ENCODE measurements at regions not wholly inside any gene's neighbourhood (a gene's known extent, or its start where the extent isn't known, plus 50 kb on each side); places are given as distances from the start of the nearest gene placed in this dataset.
"Not testable (repeated sequence)": the region's sequence is repeated elsewhere in the genome, so short reads cannot be mapped to it uniquely, and the experiment has no call there.

DNA sequence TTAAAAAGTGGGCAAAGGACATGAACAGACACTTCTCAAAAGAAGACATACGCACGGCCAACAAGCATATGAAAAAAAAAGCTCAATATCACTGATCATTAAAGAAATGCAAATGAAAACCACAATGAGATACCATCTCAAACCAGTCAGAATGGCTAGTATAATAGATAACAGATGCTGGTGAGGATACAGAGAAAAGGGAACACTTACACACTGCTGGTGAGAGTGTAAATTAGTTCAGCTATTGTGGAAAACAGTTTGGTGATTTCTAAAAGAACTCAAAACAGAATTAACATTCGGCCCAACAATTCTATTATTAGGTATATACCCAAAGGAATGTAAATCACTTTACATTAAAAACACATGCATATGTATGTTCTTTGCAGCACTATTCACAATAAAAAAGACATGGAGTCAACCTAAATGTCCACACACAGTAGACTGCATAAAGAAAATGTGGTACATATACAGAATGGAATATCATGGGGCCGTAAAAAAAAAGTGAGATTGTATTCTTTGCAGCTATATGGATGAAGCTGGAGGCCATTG is 1569.0 kb downstream of the OLFM4 start:
- DNase-seq (ENCODE audit: low read depth), result no peak

DNA sequence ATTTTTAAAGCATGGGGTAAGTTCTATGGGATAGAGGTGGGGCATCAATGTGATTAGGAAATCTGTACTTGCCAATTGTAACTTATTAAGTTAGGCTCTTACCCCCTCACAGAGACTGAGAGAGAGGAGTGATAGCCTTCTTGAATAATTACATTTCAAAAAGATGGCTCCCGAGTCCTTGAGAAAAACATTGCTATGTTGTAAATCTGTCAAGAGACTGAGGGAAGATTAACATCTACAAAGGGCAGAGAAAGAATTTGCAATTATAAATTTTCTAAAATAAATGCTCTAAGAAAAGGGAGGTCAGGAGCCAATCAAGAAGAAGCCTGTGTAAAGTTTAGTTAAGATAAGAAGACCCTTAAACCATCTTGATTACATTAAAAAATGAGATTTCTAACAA is 1570.8 kb downstream of the OLFM4 start:
- DNase-seq (ENCODE audit: low read depth), result no peak

DNA sequence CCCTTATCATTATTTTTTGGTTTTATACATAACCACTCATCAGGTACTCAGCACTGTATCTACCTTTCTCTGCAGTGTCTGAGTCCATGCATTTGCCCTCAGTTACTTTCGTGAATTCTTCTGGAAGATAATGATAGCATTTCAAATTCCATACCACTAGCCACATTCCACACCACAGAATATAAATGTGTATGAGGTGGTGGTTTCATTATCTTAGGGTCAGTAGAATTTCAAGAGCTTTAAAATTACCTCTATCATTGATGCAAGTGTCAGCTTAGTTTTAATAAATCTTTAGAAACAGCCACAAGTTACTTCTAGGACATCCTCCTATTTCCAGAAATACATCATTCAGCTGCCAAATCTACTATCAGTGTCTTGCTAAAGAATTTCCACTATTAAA is 1578.3 kb downstream of the OLFM4 start:
- DNase-seq (ENCODE audit: low read depth), result no peak

DNA sequence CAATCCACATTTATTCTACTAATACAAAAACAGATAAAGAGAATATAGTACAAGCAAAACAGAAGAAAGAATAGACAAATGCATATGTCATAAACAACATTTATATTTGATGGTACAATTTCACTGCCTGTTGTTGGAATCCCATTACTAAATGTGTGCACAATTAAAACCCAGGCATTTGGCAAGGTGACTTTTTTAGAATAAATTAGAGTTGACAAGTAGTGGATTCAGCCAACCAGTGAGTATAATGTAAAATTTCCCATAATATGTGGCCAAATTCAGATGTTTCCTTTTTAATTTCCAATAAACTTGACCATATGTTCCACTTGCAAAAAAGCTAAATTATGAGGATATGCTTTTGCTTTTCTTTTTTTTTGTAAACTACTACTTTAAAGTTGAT is 1578.8 kb downstream of the OLFM4 start:
- DNase-seq (ENCODE audit: low read depth), result no peak

DNA sequence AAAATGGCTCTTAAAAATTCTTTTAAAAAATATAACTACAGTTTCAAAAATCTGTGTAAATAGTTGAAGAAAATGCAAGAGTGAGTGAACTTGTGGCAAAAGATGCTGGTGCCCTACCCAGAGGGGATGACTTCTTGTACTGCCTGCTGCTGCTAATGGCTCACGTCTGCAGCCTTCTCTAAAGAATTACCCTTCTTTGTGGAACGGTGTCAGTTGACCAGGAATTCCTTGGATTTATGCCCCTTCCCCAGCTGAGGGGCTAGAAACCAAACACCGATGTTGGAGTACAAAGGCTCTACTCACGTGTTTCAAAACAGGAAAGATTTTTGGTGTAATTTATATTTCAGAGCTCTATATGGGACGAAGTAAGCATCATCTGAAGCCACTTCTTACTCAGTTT is 1582.8 kb downstream of the OLFM4 start:
- DNase-seq (ENCODE audit: low read depth), result no peak

DNA sequence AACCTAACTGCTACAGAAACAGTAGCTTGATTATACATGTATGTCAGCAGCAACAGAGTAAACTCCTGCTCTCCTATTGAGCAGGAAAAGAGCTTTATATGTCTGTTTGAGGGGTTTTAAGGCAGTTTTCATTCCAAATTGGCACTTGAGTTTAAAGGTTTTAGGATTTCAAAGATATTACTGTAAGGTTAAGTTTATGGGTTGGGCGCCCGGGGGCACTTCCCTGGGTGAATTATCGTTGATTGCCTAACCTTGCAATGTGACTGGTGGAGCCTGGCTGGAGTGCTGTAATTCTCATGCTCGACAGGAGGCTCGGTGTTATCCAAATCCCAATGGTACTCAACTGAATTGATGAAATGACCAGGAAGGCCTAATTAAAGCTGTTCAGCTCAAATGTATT is 1586.1 kb downstream of the OLFM4 start:
- DNase-seq (ENCODE audit: low read depth), result no peak

DNA sequence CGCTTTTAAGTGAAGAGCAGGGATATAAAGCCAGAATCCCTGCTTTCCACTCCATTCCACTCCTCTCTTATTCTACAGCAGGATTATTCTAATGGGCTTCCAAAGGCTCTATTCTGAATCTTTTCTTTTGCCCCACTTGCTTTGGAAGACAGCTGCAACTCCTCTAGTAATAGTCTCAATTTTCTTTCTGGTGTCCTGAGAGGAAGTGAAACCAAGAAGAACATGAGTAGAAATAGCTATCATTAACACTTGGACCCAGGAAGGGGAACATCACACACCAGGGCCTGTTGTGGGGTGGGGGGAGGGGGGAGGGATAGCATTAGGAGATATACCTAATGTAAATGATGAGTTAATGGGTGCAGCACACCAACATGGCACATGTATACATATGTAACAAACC is 1597.9 kb downstream of the OLFM4 start:
- not testable (repeated sequence) for DNase-seq (ENCODE audit: low read depth)

DNA sequence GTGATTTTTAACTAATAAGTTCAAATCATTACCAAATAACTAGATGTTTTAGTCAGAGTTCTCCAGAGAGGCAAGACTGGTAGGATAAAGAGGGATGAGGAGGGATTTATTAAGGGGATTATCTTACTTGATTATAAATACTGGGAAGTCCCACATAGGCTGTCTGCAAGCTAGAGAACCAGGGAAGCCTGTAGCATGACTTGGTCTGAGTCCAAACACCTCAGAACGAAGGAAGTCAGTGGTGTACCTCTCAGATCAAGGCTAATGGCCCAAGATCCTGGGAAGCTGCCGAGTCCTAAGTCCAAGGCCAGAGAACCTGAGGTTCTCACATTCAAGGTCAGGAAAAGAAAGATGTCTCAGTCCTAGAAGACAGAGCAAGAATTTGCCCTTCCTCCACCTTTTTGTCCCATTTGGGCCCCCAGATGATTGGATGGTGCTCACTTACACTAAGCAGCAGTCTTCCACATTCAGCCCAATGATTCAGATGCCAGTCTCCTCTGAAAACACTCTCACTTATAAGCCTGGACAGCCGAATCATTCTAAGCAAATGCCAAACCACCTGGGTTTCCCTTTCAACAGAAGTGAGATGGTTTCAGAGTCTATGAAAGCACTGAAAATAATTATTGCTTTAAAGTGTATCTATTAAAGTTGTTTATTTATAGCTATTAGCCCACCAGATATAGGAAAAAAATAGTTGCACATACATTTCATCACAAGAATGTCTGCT is 1599.2 kb downstream of the OLFM4 start:
- DNase-seq (ENCODE audit: low read depth), result no peak

DNA sequence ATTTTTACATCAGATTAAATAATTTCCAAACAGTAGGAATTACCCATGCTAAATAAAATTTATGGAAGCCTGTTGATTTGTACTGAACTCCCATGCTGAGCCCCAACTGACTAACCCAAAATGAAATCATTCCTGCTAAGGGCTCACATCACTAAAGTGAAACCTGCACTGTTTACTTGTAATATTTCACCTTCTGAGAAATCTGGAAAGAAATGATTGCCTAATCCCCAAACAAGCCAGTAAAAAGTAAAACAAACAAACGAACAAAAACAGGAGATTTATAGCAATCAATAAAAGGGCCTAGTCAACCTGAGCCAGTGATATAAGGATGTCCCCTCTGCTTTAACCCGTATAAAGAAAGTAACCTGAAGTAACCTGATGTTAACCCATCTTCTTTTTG is 1599.8 kb downstream of the OLFM4 start:
- DNase-seq (ENCODE audit: low read depth), result no peak

DNA sequence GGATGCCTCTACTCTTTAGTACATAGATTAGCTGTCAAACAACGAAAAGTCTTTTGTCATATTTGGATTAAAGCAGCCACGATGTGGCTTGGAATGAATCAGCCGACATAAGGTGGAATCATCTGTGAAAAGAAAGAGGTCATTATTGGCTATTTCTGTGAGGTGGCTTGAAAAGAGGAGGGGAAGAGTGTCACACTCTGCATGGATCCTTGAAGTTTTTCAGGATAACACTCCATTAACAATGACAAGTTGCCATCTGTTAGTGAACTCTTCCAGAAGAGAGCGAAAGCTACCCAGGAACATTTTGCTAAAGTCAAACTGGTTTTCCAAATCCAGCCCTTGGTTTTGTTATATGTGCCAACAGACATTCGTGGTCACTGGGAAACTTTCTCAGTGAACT is 1604.8 kb downstream of the OLFM4 start:
- no peak for DNase-seq (ENCODE audit: low read depth)

DNA sequence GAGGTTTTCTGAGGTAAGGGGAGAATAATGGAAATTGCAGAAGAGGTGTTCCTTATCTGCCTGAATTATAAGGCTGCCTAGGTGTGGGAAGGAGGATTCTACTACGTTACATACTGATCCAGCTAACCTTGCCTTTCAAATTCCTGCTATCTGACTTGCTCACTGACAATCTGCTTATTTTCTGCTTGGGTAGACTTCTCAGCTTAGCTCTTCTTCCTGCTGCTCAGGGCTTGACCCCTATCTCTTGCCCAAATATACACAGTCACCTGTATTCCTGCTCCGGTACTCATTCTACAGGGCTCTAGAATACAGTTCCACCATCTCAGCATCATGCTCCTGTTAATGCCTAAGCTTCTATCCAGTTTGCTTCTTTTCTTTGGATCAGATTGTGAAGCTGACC is 1607.6 kb downstream of the OLFM4 start:
- DNase-seq (ENCODE audit: low read depth), result no peak

DNA sequence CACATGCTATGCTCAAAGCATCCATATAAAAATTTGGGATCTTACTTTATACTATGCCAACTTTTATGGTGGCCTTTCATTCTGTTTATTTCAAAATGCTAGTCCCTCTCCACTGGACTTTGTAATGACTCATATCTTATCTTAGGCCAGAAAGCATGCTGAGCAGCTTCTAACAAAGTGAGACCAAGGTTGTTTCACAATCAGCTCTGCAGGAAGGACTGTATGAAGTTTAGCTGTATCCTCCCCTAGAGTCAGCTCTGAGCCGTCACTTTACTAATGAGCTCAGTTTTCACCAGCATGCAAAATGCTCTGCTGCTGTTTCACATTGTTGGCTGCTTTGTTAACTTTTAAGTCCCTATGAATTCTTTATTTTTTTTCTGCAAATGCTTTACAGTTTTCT is 1608.8 kb downstream of the OLFM4 start:
- DNase-seq (ENCODE audit: low read depth), result no peak

DNA sequence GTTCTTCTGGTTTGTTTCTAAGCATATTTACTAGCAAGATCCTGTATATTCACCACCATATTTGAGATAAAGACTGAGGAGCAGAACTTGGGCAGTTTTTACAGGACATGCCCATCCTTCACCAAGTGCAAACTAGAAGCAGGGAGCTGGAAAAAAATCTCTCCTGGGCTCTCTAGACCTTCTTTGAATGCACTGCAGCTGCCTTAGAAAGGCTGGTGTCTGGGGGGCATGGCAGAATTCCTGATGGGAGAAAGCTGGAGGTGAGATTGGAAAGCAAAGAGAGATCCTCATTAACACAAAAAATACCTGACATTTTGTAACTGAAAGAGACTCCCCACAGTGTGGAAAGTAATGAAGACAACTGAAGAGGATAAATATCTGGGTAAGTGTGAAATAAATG is 1612.1 kb downstream of the OLFM4 start:
- DNase-seq (ENCODE audit: low read depth), result no peak

DNA sequence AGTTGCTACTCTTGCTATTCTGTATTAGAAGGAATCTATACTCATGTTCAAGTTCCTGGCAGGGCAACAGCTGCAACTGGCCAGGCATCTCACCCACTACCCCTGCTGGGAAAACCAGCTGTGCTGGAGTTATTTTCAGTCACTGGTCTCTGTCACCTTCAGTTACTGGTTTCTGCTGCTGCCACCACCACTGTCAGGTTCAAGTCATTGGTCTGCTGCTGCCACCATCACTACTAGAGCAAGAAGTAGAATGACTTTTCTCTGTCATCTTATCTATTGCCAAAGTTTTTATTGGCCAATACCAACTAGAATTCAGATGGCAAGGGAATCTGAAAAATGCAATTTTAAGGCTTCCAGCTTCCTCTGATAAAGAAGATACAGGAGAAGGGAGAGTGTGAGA is 1615.2 kb downstream of the OLFM4 start:
- no peak for DNase-seq (ENCODE audit: low read depth)

DNA sequence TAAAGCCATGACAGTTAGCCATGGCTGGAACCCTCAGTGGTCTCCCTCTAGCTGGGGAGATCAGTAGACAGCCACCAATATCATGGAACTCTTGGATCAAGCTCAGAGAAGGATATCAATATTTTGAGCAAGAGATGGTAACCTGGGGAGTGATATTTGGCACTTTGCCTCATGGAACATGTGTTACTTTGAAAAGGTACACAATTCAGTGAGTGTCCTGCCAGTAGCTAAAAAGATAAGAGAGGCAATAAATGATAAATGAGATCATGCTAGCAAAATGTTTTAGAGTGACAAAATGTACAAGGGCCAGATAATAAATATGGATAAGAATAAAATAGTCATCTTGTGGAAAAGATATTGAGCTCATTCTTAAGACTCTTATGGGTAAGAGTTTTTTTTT is 1618.7 kb downstream of the OLFM4 start:
- no peak for DNase-seq (ENCODE audit: low read depth)

DNA sequence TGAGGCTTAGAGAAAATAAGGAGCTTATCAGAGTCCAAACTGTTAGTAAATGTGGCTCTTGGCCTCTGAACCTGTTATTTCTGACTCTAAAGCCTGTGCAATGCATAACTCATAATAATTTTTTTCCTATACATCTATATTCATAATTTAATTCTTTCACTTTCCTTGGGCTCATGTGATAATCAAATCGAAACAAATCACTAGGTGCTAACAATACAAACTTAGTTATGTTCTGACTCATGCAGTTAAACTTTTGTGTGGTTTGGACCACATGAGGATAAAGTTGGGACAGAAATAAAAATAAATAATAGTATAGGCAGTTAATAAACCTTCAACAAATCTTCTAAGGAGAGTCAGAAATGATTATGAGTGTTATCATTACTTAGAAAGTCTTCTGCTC is 1629.0 kb downstream of the OLFM4 start:
- DNase-seq (ENCODE audit: low read depth), result no peak

DNA sequence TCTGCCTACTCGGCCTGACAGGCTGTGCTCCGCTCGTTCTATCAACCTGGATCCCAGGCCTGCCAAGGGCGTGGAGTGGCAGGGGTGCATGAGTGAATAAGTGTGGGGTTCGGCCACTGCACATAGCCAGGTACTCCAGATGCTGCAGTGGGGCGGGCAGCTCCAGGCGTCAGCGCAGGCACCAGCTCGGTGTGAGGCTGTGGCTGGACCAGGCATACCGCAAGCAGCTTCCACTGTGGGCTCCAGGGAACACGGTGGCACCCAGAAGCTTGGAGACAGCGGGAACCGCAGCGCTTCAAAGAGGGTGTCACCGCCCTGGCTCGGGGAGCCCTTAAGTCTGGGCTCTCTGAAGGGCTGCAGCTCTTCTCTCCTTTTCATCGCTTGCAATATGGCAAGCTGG is 1630.2 kb downstream of the OLFM4 start:
- DNase-seq (ENCODE audit: low read depth), result no peak

DNA sequence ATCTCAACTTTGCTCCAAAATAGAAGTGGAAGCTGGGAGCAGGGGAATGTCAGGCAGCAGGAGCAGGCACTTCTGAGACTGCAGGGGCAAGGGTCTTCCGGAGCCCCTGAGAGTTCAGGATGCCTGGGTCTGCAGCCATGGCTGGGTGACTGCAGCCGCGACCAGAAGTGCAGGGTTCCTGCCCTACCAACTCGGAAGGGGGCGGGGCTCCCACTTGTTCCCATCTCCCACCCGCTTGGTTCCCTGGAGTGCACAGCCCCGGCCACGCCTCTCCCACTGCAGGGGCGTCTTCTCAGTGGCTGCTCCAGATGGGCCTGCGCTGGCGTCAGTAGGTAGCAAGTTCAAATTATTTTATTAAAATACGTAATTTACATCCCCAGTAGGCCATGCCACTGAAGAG is 1631.7 kb downstream of the OLFM4 start:
- no peak for DNase-seq (ENCODE audit: low read depth)

DNA sequence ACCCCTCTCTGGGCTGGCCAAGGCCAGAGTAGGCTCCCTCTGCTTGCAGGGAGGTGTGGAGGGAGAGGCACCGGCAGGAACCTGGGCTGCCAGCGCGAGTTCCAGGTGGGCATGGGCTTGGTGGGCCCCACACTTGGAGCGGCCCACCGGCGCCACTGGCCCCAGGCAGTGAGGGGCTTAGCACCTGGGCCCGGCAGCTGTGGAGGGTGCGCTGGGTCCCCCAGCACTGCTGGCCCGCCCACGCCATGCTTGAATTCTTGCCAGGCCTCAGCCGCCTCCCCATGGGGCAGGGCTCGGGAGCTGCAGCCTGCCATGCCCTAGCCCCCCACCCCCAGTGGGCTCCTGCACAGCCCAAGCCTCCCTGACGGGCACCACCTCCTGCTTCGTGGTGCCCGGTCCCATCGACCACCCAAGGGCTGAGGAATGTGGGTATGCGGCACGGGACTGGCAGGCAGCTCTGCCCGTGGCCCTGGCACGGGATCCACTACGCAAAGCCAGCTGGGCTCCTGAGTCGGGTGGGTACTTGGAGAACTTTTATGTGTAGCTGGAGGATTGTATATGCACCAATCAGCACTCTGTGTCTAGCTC is 1648.0 kb downstream of the OLFM4 start:
- no peak for DNase-seq (ENCODE audit: low read depth)

DNA sequence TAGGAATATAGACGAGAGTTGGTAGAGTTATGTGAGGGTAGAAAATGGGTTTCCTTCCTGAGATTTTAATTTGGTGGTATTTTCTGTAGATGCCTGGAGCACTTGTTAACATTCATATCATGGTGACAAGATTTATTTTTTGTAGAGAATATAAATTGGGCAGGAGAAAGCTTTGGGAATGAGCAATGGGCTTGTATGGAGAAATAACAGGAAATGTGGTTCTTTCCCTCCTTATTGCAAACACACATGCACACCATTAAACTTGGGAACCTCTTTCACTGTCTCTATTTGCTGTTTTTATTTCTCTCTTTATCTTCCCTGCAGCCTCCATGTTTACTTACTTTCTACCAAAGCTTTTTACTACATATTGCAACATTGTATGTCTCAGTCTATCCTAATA is 1653.6 kb downstream of the OLFM4 start:
- no peak for DNase-seq (ENCODE audit: low read depth)

DNA sequence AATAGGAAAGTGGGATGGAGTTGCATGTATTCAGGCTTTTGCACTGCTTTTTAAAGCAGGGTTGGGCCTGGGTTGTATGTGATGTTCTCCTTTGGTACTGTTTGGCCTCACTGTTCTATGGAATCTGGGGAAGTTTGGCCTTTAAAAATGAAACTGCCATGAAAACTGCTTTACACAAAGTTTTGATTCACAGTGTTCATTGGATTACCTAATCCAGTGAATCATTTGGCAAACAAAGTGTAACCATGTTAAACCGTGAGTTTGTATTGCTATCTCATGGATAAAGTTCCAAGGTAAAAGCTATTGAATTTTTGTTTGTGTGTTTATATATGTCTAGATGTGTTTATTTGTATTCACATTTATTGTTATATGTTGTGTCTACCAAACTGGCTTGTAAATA is 1658.6 kb downstream of the OLFM4 start:
- no peak for DNase-seq (ENCODE audit: low read depth)

DNA sequence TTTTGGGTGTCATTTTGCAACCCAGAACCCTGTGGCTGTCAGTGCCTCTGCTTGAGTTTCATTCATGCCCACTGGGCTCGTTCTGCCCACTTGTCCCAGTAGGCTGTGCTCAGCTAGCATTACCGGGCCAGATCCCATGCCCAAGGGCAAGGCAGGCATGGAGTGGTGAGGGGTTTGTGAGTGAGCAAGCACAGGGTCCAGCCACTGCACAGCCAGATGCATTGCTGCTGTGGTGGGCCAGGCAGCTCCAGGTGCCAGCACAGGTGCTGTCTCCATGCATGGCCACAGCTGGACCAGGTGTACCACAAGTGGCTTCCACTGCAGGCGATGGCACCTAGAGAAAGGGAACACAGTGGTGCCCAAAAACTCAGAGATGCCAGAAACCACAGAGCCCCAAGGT is 1671.2 kb downstream of the OLFM4 start:
- no peak for DNase-seq (ENCODE audit: low read depth)

DNA sequence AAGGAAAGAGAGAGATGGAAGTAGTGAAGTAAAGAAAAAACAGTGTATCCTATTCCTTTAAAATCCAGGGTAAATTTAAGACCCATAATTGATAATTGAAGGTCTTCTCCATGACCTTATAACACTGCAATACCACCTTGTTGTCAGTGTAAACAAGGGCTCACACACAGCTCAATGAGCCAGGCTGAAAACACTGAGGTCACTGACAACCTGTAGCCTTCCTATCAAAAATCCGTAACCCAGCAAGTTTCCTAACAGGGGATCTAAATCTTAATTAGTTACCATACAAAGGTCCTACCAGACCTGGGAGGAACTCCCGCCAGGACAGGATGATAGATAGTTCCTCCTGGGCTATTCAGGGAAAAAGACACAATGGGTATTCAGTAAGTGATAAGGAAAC is 1677.1 kb downstream of the OLFM4 start:
- DNase-seq (ENCODE audit: low read depth), result no peak

DNA sequence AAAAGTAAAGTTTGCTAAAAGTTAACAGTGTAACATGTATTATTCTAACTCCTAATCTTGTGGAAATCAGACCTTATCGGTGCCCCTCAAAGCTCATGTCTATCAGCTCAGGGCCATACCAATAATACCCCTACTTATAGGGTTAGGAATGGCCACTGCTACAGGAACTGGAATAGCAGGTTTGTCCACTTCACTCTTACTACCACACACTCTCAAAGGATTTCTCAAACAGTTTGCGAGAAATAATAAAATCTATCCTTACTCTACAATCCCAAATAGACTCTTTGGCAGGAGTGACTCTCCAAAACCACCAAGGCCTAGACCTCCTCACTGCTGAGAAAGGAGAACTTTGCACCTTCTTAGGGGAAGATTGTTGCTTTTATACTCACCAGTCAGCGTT is 1677.7 kb downstream of the OLFM4 start:
- no peak for DNase-seq (ENCODE audit: low read depth)

Measured in CMK (cell line).